Transverse colon (tissue), 4 donors: ENCODE measurements at regions not wholly inside any gene's neighbourhood (a gene's known extent, or its start where the extent isn't known, plus 50 kb on each side); places are given as distances from the start of the nearest gene placed in this dataset.
"Not testable (repeated sequence)": the region's sequence is repeated elsewhere in the genome, so short reads cannot be mapped to it uniquely, and the experiment has no call there.

Experiments used
- DNase-seq: peaks from one replicate; pipeline ENCODE4 v3.0.0-alpha.2; 2019
- H3K27ac ChIP-seq, 4 donors: fragments of 200-600 bp; sonication (generic); 2 replicates each; pipeline ENCODE4 v1.5.1; 2016 to 2018; ENCODE audit warnings: inconsistent platforms in 4 of 4
- H3K27me3 ChIP-seq: fragments of 200-600 bp; sonication (generic); 2 replicates; pipeline ENCODE4 v1.5.1; 2017; ENCODE audit warnings: inconsistent platforms
- H3K36me3 ChIP-seq, 4 donors: fragments of 200-600 bp; sonication (generic); 2 replicates each; pipeline ENCODE4 v1.5.1; 2017 to 2019; ENCODE audit warnings: inconsistent platforms in 4 of 4
- H3K4me1 ChIP-seq, 4 donors: fragments of 200-600 bp; sonication (generic); 2 replicates each; pipeline ENCODE4 v1.5.1; 2017 to 2020; ENCODE audit warnings: inconsistent platforms in 4 of 4
- H3K4me3 ChIP-seq, 4 donors: fragments of 200-600 bp; sonication (generic); 1 replicate in 1 of 4; 2 replicates in 3 of 4; pipeline versions ENCODE4 v1.5.1 to v1.6.1; 2017 to 2019; ENCODE audit warnings: inconsistent platforms in 4 of 4
- H3K9me3 ChIP-seq, 2 donors: fragments of 200-600 bp; sonication (generic); 2 replicates each; pipeline ENCODE4 v1.5.1; 2017 to 2019; ENCODE audit warnings: inconsistent platforms in 2 of 2
- CTCF ChIP-seq, 5 experiments: fragments of 200-600 bp in 3 of 5; fragments of 450-650 bp in 2 of 5; sonication (generic) in 3 of 5; IDR thresholded peaks; 1 replicate in 2 of 5; 2 replicates in 3 of 5; pipeline ENCODE4 v1.5.1; 2016 to 2017; ENCODE audit warnings: antibody characterized with exemption in 5 of 5, inconsistent platforms in 3 of 5, mild to moderate bottlenecking in 2 of 5, moderate library complexity in 1 of 5
- EP300 ChIP-seq: sonication (generic); formaldehyde crosslinking; IDR thresholded peaks from one replicate; pipeline ENCODE4 v1.6.1; 2017; ENCODE audit warnings: antibody characterized with exemption, low read depth
- POLR2A ChIP-seq: fragments of 450-650 bp; IDR thresholded peaks from one replicate; pipeline ENCODE4 v1.6.1; 2016; ENCODE audit warnings: antibody characterized with exemption, mild to moderate bottlenecking, moderate library complexity
- POLR2AphosphoS5 ChIP-seq, 3 donors: sonication (generic); formaldehyde crosslinking; IDR thresholded peaks; one replicate each; pipeline ENCODE4 v1.6.1; 2016; ENCODE audit warnings: antibody characterized with exemption in 3 of 3
- WGBS, 2 donors: methylation state at CpG; one replicate each; pipeline ENCODE4 v1.1.5; 2018; ENCODE audit warnings: low coverage in 1 of 2; 5-methylcytosine and 5-hydroxymethylcytosine counted together
- in situ Hi-C, 4 donors: fragments of 200-750 bp; cut with MboI; loops; one replicate each; pipeline versions ENCODE4 v1.15.0 to v1.15.1; 2017; ENCODE audit warnings: low sequenced_read_pairs in 3 of 4, low pct_ligation_motif_present in 1 of 4, low pct_unique_long_range_greater_than_20kb in 1 of 4
- intact Hi-C: fragments of 100-400 bp; cut with DNase I; formaldehyde crosslinking; loops from one replicate; pipeline ENCODE4 v1.15.1; 2023; ENCODE audit warnings: low total_unique reads

- intact Hi-C loops (no loop called here), in situ Hi-C loops (no loop called here)
- DNase-seq = no peak
- TF ChIP-seq EP300 = no peak
- no peak for TF ChIP-seq POLR2A
- TF ChIP-seq CTCF (IDR thresholded peaks at IDR 0.05) = no peak
- TF ChIP-seq POLR2AphosphoS5 (IDR thresholded peaks at IDR 0.05) = no peak
- Histone ChIP-seq H3K9me3 (no peaks in the 10 kb centered on the region), H3K36me3 (no peaks in the 10 kb centered on the region), H3K4me3 (no peak overlapping the region), H3K27ac (no peak overlapping the region), H3K4me1 (no peaks in the 10 kb centered on the region), H3K27me3 (no peaks in the 10 kb centered on the region)
- WGBS, 2 donors = 82 to 88% methylated on average over 2 of the region's 2 CpGs
These were observed 257.5 kb upstream of the B3GALT2 start for GRCh38 chr1:193443886-193444285.

- in situ Hi-C loops (no loop called here), intact Hi-C loops (no loop called here)
- no peaks in the 10 kb centered on the region for H3K4me1 ChIP-seq
- H3K36me3 ChIP-seq = no peaks in the 10 kb centered on the region
- no peak for TF ChIP-seq CTCF (IDR thresholded peaks at IDR 0.05)
- TF ChIP-seq EP300 = no peak
- no peak for TF ChIP-seq POLR2A
- TF ChIP-seq POLR2AphosphoS5 (IDR thresholded peaks at IDR 0.05) = no peak
- H3K9me3 ChIP-seq = peaks cover 2 to 7% of the 10 kb centered on the region in 2 donors
- DNase-seq = no peak
- WGBS, 2 donors = 60 to 64% methylated on average over 1 of the region's 1 CpG
- H3K4me3 ChIP-seq = no peak overlapping the region
- no peaks in the 10 kb centered on the region for H3K27me3 ChIP-seq
- H3K27ac ChIP-seq = no peak overlapping the region
These were observed 252.4 kb upstream of the B3GALT2 start for GRCh38 chr1:193438771-193439170.

GRCh38 chr1:193438312-193438711, 251.9 kb upstream of the B3GALT2 start:
- H3K27ac ChIP-seq = no peak overlapping the region
- intact Hi-C loops (no loop called here), in situ Hi-C loops (no loop called here)
- H3K4me1 ChIP-seq = no peaks in the 10 kb centered on the region
- no peaks in the 10 kb centered on the region for H3K27me3 ChIP-seq
- H3K4me3 ChIP-seq = no peak overlapping the region
- WGBS, 2 donors = 86% methylated on average over 2 of the region's 2 CpGs; no CpG with 5 or more reads in 1 of the 2 donors
- TF ChIP-seq CTCF (IDR thresholded peaks at IDR 0.05) (no peak), POLR2AphosphoS5 (IDR thresholded peaks at IDR 0.05) (no peak), POLR2A (no peak)
- DNase-seq = no peak
- H3K36me3 ChIP-seq = no peaks in the 10 kb centered on the region
- H3K9me3 ChIP-seq = peaks cover 7 to 11% of the 10 kb centered on the region in 2 donors

- DNase-seq = no peak
- in situ Hi-C loops (no loop called here), intact Hi-C loops (no loop called here)
- no peaks in the 10 kb centered on the region for H3K4me1 ChIP-seq
- H3K9me3 ChIP-seq = peaks cover 12 to 14% of the 10 kb centered on the region in 2 donors
- H3K27me3 ChIP-seq = no peaks in the 10 kb centered on the region
- H3K36me3 ChIP-seq = no peaks in the 10 kb centered on the region
- no peak overlapping the region for H3K27ac ChIP-seq
- TF ChIP-seq POLR2AphosphoS5 (IDR thresholded peaks at IDR 0.05) (no peak), CTCF (IDR thresholded peaks at IDR 0.05) (no peak), POLR2A (no peak), EP300 (no peak)
- H3K4me3 ChIP-seq = no peak overlapping the region
These were observed 251.4 kb upstream of the B3GALT2 start for GRCh38 chr1:193437785-193438184.

- H3K4me3 ChIP-seq, in situ Hi-C loops, H3K27ac ChIP-seq, H3K4me1 ChIP-seq, H3K36me3 ChIP-seq, intact Hi-C loops, H3K27me3 ChIP-seq, DNase-seq: not testable (repeated sequence)
- WGBS, 2 donors = 92% methylated on average over 15 of the region's 19 CpGs; no CpG with 5 or more reads in 1 of the 2 donors
- peaks cover 14 to 17% of the 10 kb centered on the region in 2 donors for H3K9me3 ChIP-seq
These were observed 250.9 kb upstream of the B3GALT2 start for GRCh38 chr1:193437333-193437732.
